Dedifferentiated amniotic fluid mesenchymal stem cell (primary cell): ENCODE measurements at regions not wholly inside any gene's neighbourhood (a gene's known extent, or its start where the extent isn't known, plus 50 kb on each side); places are given as distances from the start of the nearest gene placed in this dataset.
"Not testable (repeated sequence)": the region's sequence is repeated elsewhere in the genome, so short reads cannot be mapped to it uniquely, and the experiment has no call there.

Experiments used
- DNase-seq: peaks from one replicate; pipeline ENCODE4 v3.0.0-alpha.2; 2016; ENCODE audit errors: extremely low spot score

DNA sequence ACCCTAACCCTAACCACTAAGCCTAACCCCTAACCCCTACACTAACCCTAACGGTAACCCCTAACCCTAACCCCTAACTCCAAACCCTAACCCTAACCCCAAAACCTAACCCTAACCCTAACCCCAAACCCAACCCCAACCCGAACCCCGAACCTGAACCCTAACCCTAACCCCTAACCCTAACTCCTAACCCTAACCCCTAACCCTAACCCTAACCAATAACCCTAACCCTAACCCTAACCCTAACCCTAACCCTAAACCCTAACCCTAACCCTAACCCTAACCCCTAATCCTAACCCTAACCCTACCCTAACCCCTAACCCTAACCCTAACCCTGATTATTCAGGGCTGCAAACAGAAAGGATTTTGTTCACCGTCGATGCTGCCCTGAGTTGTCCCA is 144.6 kb upstream of the DUSP22 start:
- not testable (repeated sequence) for DNase-seq

- DNase-seq, result not testable (repeated sequence)
Measured at GRCh38 chr6:148051-148984, 144.0 kb upstream of the DUSP22 start.

DNA sequence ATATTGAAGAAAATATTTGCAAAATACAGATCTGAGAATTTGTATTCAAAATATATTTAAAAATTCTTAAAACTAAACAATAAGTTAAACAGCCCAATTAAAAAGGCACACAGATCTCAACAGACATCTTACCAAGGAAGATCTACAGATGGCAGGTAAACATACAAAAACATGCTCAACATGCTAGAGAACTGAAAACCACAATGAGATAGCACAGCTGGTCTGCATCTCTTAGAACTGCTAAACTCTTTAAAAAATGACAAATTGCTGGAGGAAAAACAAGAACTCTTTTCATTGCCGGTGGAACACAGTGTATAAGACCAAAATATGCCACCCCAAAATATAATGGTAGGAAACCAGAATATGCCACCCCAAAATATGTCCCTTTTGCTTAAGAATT is 142.1 kb upstream of the DUSP22 start:
- not testable (repeated sequence) for DNase-seq

DNA sequence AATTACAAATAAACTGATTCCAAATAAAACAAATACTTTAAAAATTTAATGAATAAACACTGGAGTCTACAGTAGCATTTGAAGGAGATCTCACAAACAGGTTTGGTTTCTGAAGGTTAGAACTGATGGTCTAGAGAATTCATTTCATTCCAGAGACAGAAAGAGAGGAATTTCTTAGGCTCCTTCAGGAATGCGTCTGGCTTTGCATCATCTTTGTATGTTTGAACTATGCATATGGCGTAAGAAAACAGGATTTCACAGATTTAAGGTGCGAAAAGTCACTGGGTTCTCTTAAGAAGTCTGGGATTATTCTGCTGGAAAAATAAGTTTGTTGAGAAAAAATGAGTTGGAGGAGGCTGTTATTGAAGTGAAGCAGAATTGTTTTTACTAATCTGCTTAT is 139.9 kb upstream of the DUSP22 start:
- not testable (repeated sequence) for DNase-seq

DNA sequence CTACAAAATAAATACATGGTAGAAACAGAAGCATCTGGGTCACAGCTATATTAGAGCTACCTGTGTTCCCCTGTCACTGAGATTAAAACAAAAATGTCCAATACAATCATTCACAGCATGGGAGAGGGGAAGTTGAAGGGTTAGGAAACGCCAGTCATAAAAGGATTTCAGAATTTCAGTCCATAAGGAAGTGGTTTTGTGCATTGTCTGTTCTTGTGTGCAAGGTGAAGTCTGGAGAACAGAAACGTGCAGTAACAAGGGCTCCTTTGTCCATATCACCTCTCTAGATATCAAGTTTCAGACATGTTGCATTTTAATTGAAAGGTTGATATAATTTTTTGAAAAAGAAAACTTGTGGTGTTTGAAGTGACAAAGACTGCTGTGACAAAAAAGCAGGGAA is 139.3 kb upstream of the DUSP22 start:
- DNase-seq, result not testable (repeated sequence)

- DNase-seq, result not testable (repeated sequence)
Measured at GRCh38 chr6:153867-154266, 138.4 kb upstream of the DUSP22 start.

- peak; percentile 39 for DNase-seq
Measured at GRCh38 chr6:154321-155092, 137.8 kb upstream of the DUSP22 start.

DNA sequence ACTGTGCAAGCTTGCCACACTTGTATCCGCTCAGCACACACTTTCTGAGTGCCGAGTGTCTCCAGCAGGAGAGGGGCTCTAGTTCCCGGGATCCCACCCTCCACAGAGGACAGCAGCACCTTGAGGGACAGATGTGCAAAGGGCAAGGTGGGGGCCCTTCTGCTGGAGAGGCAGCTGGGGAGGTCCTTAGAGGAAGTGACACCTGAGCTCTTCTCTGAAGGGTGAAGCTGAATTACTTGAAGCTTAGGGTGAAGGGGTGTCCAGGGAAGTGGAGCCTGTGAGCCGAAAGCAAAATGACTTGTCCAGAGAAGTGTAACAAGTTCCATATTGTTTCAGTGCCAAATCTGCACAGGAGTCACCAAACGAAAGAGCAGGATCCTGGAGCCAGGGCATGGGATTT is 136.3 kb upstream of the DUSP22 start:
- DNase-seq, result no peak

DNA sequence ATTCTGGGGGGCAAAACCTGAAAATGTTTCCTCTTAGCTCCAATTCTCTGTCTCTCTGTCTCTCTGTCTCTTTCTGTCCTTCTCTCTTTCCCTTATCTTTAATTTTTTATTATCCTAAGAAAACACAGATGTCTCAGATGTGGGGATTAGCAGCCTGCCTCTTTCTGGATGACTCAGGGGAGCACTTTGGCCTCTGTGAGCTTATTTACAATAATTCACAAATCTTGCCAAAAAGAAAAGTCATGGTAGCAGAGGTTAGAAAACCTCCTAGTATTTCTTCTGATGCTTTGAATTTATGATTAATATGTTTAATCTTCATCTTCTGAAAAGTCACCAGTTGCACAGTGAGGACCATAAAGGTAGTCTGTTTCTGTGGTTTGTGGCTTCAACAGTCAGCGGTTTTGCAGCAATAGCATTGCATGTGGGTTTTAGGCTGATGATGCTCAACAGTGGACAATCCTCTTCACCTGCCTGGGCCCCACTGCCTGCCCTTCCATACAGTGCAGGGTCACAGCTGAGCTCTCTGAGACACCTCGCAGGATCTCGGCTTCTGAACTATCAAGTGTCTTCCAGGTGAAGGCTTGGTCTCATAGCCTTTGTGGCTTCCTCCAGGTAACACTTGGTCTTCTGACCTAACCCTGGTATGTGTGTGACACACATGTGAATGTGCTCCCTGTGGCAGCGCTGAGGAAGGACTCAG is 135.7 kb upstream of the DUSP22 start:
- DNase-seq, result not testable (repeated sequence)

- not testable (repeated sequence) for DNase-seq
Measured at GRCh38 chr6:157176-157575, 135.1 kb upstream of the DUSP22 start.

- DNase-seq, result not testable (repeated sequence)
Measured at GRCh38 chr6:161657-162056, 130.6 kb upstream of the DUSP22 start.

DNA sequence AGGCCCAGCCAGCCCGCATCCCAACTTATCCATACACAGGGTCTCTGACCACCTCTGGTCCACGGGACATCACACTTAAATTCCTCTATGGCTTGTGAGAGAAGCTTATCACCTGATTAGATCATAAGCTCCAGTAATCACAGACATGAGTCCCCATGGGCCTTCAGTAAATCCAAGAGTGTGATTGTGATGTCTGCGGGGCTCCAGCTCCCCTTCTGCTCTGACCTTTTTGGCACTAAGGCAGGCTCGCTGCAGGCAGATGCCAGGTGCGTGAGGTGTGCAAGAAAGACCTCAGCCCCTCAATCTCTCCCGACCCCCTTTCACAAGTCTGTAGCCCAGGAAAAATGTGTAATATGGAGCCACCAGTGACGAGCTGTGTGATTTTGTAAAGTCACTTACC is 127.6 kb upstream of the DUSP22 start:
- no peak for DNase-seq

- DNase-seq, result no peak
Measured at GRCh38 chr6:165263-165662, 127.0 kb upstream of the DUSP22 start.

DNA sequence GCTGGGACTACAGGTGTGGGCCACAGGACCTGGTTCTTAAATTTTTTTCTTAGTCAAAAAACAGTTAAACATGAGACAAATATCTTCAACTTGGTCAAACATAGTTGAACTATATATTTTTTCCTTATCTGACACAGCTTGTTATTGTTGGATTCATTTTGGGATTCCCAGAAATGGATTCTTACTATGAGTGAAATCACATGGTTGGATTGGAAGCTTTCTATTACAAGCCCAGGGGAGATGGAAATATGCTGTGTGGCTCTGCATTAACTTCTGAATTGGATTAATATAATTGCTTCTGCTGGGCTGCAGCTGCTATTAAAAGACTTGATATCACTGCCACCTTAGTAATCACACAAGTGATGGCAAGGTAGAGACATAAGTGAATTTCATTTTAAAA is 126.4 kb upstream of the DUSP22 start:
- DNase-seq, result no peak

- peak; percentile 45 for DNase-seq
Measured at GRCh38 chr6:168865-169455, 123.3 kb upstream of the DUSP22 start.

DNA sequence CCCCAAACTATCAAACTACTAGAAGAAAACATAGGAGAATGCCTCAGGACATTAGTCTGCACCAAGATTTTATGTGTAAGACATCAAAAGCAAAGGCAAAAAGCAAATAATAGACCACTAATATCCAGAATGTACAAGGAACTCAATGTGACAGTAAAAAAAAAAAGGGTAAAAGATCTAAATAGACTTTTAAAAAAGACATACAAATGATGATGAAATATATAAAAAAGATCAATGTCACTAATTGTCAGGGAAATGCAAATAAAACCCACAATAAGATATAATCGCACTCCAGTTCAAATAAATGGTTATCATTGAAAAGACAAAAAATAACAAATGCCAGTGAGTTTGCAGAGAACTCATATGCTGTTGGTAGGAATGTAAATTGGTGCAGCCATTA is 118.3 kb upstream of the DUSP22 start:
- no peak for DNase-seq

GRCh38 chr6:175680-176079 is 116.6 kb upstream of the DUSP22 start:
- no peak for DNase-seq

- no peak for DNase-seq
Measured at GRCh38 chr6:176766-177165, 115.5 kb upstream of the DUSP22 start.

DNA sequence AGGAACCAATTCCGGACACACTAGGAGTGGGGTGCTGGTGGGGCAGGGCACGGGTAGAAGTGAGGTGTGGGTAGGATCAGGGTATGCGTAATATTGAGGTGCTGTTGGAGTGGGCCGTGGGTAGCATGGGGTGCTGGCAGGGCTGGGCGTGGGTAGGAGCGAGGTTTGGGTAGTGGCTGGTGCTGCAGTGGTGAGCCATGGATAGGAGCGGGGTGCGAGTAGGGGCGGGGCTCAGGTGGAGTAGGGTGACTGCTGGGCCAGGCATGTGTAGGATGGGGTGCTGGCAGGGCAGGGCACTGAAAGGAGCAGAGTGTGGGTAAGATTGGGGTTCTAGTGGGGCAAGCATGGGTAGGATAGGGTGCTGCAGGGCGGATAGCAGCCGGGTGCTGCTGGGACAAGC is 114.2 kb upstream of the DUSP22 start:
- DNase-seq, result no peak

DNA sequence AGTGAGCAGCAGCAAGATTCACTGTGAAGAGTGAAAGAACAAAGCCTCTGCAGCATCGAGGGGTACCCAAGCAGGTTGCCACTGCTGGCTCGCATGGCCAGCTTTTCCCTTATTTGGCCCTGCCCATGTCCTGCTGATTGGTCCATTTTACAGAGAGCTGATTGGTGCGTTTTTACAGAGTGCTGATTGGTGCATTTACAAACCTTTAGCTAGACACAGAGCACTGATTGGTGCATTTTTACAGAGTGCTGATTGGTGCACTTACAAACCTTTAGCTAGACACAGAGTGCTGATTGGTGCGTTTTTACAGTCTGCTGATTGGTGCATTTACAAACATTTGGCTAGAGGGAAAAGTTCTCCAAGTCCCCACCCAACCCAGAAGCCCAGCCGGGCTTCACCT is 113.4 kb upstream of the DUSP22 start:
- not testable (repeated sequence) for DNase-seq

DNA sequence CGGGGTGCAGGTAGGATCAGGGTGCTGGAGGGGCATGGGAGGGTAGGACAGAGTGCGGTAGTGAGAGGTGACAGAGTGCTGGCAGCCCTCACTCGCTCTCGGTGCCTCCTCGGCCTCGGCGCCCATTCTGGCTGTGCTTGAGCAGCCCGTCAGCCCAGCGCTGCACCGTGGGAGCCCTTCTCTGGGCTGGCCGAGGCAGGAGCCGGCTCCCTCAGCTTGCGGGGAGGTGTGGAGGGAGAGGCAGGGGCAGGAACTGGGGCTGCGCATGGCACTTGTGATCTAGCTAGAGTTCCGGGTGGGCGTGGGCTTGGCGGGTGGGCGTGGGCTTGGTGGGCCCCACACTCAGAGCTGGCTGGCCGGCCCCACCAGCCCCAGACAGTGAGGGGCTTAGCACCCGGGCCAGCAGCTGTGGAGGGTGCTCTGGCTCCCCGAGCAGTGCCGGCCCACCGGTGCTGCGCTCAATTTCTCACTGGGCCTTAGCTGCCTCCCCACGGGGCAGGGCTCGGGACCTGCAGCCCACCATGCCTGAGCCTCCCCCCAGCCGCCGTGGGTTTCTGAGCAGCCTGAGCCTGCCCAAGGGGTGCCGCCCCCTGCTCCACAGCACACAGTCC is 112.8 kb upstream of the DUSP22 start:
- DNase-seq, result no peak
